GM21529 (cell line): ENCODE measurements at regions not wholly inside any gene's neighbourhood (a gene's known extent, or its start where the extent isn't known, plus 50 kb on each side); places are given as distances from the start of the nearest gene placed in this dataset.
"Not testable (repeated sequence)": the region's sequence is repeated elsewhere in the genome, so short reads cannot be mapped to it uniquely, and the experiment has no call there.

Experiments
- ATAC-seq: cut with Tn5 transposase; IDR thresholded peaks from one replicate; pipeline ENCODE4 v1.9.1; 2021; ENCODE audit not compliant: unreplicated experiment

GRCh38 chr4:143819029-143819428, 86.3 kb downstream of the GYPE start:
- ATAC-seq, result no peak

GRCh38 chr4:143817866-143818265, 87.5 kb downstream of the GYPE start:
- ATAC-seq, result not testable (repeated sequence)

- not testable (repeated sequence) for ATAC-seq
Observed at GRCh38 chr4:143815375-143815774, 90.0 kb downstream of the GYPE start.

- not testable (repeated sequence) for ATAC-seq
Observed at GRCh38 chr4:143813431-143814154, 91.8 kb downstream of the GYPE start.

GRCh38 chr4:143791693-143792092, 91.2 kb upstream of the FREM3 start:
- not testable (repeated sequence) for ATAC-seq

GRCh38 chr4:143790425-143790824, 90.0 kb upstream of the FREM3 start:
- ATAC-seq, result not testable (repeated sequence)

- ATAC-seq, result not testable (repeated sequence)
Observed at GRCh38 chr4:143789618-143790017, 89.1 kb upstream of the FREM3 start.

- ATAC-seq, result no peak
Observed at GRCh38 chr4:143784567-143784966, 84.1 kb upstream of the FREM3 start.

GRCh38 chr4:143782521-143782920, 82.0 kb upstream of the FREM3 start:
- ATAC-seq, result no peak

- peak; percentile 100 for ATAC-seq
Observed at GRCh38 chr4:143773998-143774895, 73.8 kb upstream of the FREM3 start.

GRCh38 chr4:143771269-143771668, 70.8 kb upstream of the FREM3 start:
- ATAC-seq, result no peak

GRCh38 chr4:143768007-143768591, 67.6 kb upstream of the FREM3 start:
- no peak for ATAC-seq

GRCh38 chr4:143763587-143763986, 63.1 kb upstream of the FREM3 start:
- ATAC-seq, result no peak

- no peak for ATAC-seq
Observed at GRCh38 chr4:143762511-143762910, 62.0 kb upstream of the FREM3 start.
